Epithelial cell of prostate (primary cell): ENCODE measurements at regions not wholly inside any gene's neighbourhood (a gene's known extent, or its start where the extent isn't known, plus 50 kb on each side); places are given as distances from the start of the nearest gene placed in this dataset.
"Not testable (repeated sequence)": the region's sequence is repeated elsewhere in the genome, so short reads cannot be mapped to it uniquely, and the experiment has no call there.

Experiments used
- DNase-seq: peaks from one replicate; pipeline ENCODE4 v3.0.0-alpha.2; 2011; ENCODE audit warnings: low read depth, low spot score
- H3K27ac ChIP-seq: fragments of 450-650 bp; 2 replicates; pipeline ENCODE4 v1.5.1; 2017; ENCODE audit warnings: mild to moderate bottlenecking

- not testable (repeated sequence) for DNase-seq, H3K27ac ChIP-seq
Observed at GRCh38 chr10:47711428-47711827, 52.0 kb downstream of the SYT15B start.

- not testable (repeated sequence) for DNase-seq, H3K27ac ChIP-seq
Observed at GRCh38 chr10:47710443-47710842, 52.9 kb downstream of the SYT15B start.

GRCh38 chr10:47705698-47706414, 57.5 kb downstream of the SYT15B start:
- not testable (repeated sequence) for DNase-seq
- H3K27ac ChIP-seq = peak overlapping the region; percentile 33

GRCh38 chr10:47701285-47701684, 62.1 kb downstream of the SYT15B start:
- DNase-seq = not testable (repeated sequence)
- peak overlapping the region; percentile 35 for H3K27ac ChIP-seq

- DNase-seq = not testable (repeated sequence)
- peak overlapping the region; percentile 48 for H3K27ac ChIP-seq
Observed at GRCh38 chr10:47699854-47700253, 63.5 kb downstream of the SYT15B start.

- H3K27ac ChIP-seq, DNase-seq: not testable (repeated sequence)
Observed at GRCh38 chr10:47696170-47696569, 67.2 kb downstream of the SYT15B start.

- DNase-seq, H3K27ac ChIP-seq: not testable (repeated sequence)
Observed at GRCh38 chr10:47695149-47695548, 68.2 kb downstream of the SYT15B start.

- not testable (repeated sequence) for DNase-seq, H3K27ac ChIP-seq
Observed at GRCh38 chr10:47690304-47690703, 73.1 kb downstream of the SYT15B start.

- H3K27ac ChIP-seq, DNase-seq: not testable (repeated sequence)
Observed at GRCh38 chr10:47683826-47684475, 79.4 kb downstream of the SYT15B start.

- not testable (repeated sequence) for DNase-seq, H3K27ac ChIP-seq
Observed at GRCh38 chr10:47681638-47681990, 81.8 kb downstream of the SYT15B start.

- DNase-seq, H3K27ac ChIP-seq: not testable (repeated sequence)
Observed at GRCh38 chr10:47680848-47681637, 82.3 kb downstream of the SYT15B start.

GRCh38 chr10:47676102-47676501, 87.3 kb downstream of the SYT15B start:
- DNase-seq, H3K27ac ChIP-seq: not testable (repeated sequence)

GRCh38 chr10:47675577-47675976, 87.8 kb downstream of the SYT15B start:
- H3K27ac ChIP-seq, DNase-seq: not testable (repeated sequence)

GRCh38 chr10:47673128-47673527, 90.3 kb downstream of the SYT15B start:
- not testable (repeated sequence) for H3K27ac ChIP-seq, DNase-seq

- not testable (repeated sequence) for H3K27ac ChIP-seq, DNase-seq
Observed at GRCh38 chr10:47670857-47671256, 92.5 kb downstream of the SYT15B start.

- not testable (repeated sequence) for DNase-seq, H3K27ac ChIP-seq
Observed at GRCh38 chr10:47661955-47662577, 101.3 kb downstream of the SYT15B start.

- not testable (repeated sequence) for DNase-seq, H3K27ac ChIP-seq
Observed at GRCh38 chr10:47656732-47657131, 106.7 kb downstream of the SYT15B start.

- not testable (repeated sequence) for DNase-seq, H3K27ac ChIP-seq
Observed at GRCh38 chr10:47654161-47654560, 109.2 kb downstream of the SYT15B start.

- DNase-seq, H3K27ac ChIP-seq: not testable (repeated sequence)
Observed at GRCh38 chr10:47648594-47648993, 114.8 kb downstream of the SYT15B start.

GRCh38 chr10:47647523-47648101, 115.8 kb downstream of the SYT15B start:
- not testable (repeated sequence) for DNase-seq

More at GRCh38 chr10:47647523-47648101, 115.8 kb downstream of the SYT15B start:
- H3K27ac ChIP-seq = not testable (repeated sequence)
